H9 (cell line): ENCODE measurements at regions not wholly inside any gene's neighbourhood (a gene's known extent, or its start where the extent isn't known, plus 50 kb on each side); places are given as distances from the start of the nearest gene placed in this dataset.

ENCODE experiments used
- DNase-seq: peaks from one replicate; pipeline ENCODE4 v3.0.0-alpha.2; 2017
- H2AFZ ChIP-seq: one replicate; pipeline ENCODE4 v1.6.1; 2013; ENCODE audit warnings: mild to moderate bottlenecking, low read length, control low read depth, moderate library complexity
- H2AK5ac ChIP-seq: 2 replicates; pipeline ENCODE4 v1.6.1; 2013; ENCODE audit warnings: low read length, control low read depth, mixed read lengths; ENCODE audit not compliant: insufficient read length
- H2BK120ac ChIP-seq: one replicate; pipeline ENCODE4 v1.6.1; 2013; ENCODE audit warnings: low read depth, mild to moderate bottlenecking, low read length, control low read depth, inconsistent platforms; ENCODE audit not compliant: poor library complexity, severe bottlenecking
- H2BK12ac ChIP-seq: 2 replicates; pipeline ENCODE4 v1.6.1; 2013; ENCODE audit warnings: low read length, control low read depth, mixed read lengths, low read depth; ENCODE audit not compliant: insufficient read length
- H2BK15ac ChIP-seq: 2 replicates; pipeline ENCODE4 v1.6.1; 2013; ENCODE audit warnings: low read depth, low read length, control low read depth
- H2BK20ac ChIP-seq: one replicate; pipeline ENCODE4 v1.6.1; 2013; ENCODE audit warnings: low read depth, mild to moderate bottlenecking, low read length, control low read depth, inconsistent platforms; ENCODE audit not compliant: poor library complexity, severe bottlenecking
- H2BK5ac ChIP-seq: 2 replicates; pipeline ENCODE4 v1.6.1; 2013; ENCODE audit warnings: low read length, control low read depth, mixed read lengths; ENCODE audit not compliant: insufficient read length
- H3K14ac ChIP-seq: 2 replicates; pipeline ENCODE4 v1.6.1; 2013; ENCODE audit warnings: low read length, control low read depth; ENCODE audit not compliant: insufficient read depth
- H3K18ac ChIP-seq: 2 replicates; pipeline ENCODE4 v1.6.1; 2013; ENCODE audit warnings: low read depth, mild to moderate bottlenecking, mixed read lengths, low read length, control low read depth; ENCODE audit not compliant: insufficient read length
- H3K23ac ChIP-seq: 2 replicates; pipeline ENCODE4 v1.6.1; 2013; ENCODE audit warnings: low read length, control low read depth, mixed read lengths, low read depth; ENCODE audit not compliant: insufficient read length
- H3K23me2 ChIP-seq: 2 replicates; pipeline ENCODE4 v1.6.1; 2013; ENCODE audit warnings: low read depth, mild to moderate bottlenecking, mixed read lengths, low read length, control low read depth; ENCODE audit not compliant: insufficient read length, poor library complexity, severe bottlenecking
- H3K27ac ChIP-seq: 2 replicates; pipeline ENCODE4 v1.5.1; 2013; ENCODE audit warnings: low read length, control low read depth, mixed read lengths, low read depth; ENCODE audit not compliant: insufficient read length
- H3K27me3 ChIP-seq: 2 replicates; pipeline ENCODE4 v1.6.1; 2013; ENCODE audit warnings: low read length, control low read depth, inconsistent platforms; ENCODE audit not compliant: insufficient read depth
- H3K4ac ChIP-seq: 2 replicates; pipeline ENCODE4 v1.6.1; 2013; ENCODE audit warnings: low read depth, mild to moderate bottlenecking, control low read depth, inconsistent platforms, low read length, moderate library complexity
- H3K4me1 ChIP-seq: 2 replicates; pipeline ENCODE4 v1.6.1; 2013; ENCODE audit warnings: low read length, control low read depth, inconsistent platforms; ENCODE audit not compliant: insufficient read depth
- H3K4me2 ChIP-seq: 2 replicates; pipeline ENCODE4 v1.6.1; 2013; ENCODE audit warnings: low read length, control low read depth, mixed read lengths; ENCODE audit not compliant: insufficient read length, insufficient read depth
- H3K56ac ChIP-seq: 2 replicates; pipeline ENCODE4 v1.6.1; 2013; ENCODE audit warnings: low read depth, mild to moderate bottlenecking, mixed read lengths, low read length, control low read depth; ENCODE audit not compliant: insufficient read length
- H3K79me1 ChIP-seq: 2 replicates; pipeline ENCODE4 v1.6.1; 2013; ENCODE audit warnings: low read depth, mild to moderate bottlenecking, moderate library complexity, low read length, control low read depth, inconsistent platforms; ENCODE audit not compliant: insufficient read depth, poor library complexity, severe bottlenecking
- H3K79me2 ChIP-seq: 2 replicates; pipeline ENCODE4 v1.6.1; 2013; ENCODE audit warnings: low read length, control low read depth, inconsistent platforms; ENCODE audit not compliant: insufficient read depth
- H3K9ac ChIP-seq: 2 replicates; pipeline ENCODE4 v1.6.1; 2013; ENCODE audit warnings: low read length, control low read depth, mixed read lengths; ENCODE audit not compliant: insufficient read length; ENCODE audit errors: extremely low read depth
- H3K9me3 ChIP-seq: one replicate; pipeline ENCODE4 v1.6.1; 2013; ENCODE audit warnings: low read depth, low read length, inconsistent platforms; ENCODE audit not compliant: control insufficient read depth
- H3T11ph ChIP-seq: one replicate; pipeline ENCODE4 v1.6.1; 2013; ENCODE audit warnings: mild to moderate bottlenecking, low read length, control low read depth, inconsistent platforms
- H4K20me1 ChIP-seq: one replicate; pipeline ENCODE4 v1.6.1; 2013; ENCODE audit not compliant: control insufficient read depth, insufficient read length, insufficient read depth
- H4K5ac ChIP-seq: 2 replicates; pipeline ENCODE4 v1.6.1; 2013; ENCODE audit warnings: low read depth, mild to moderate bottlenecking, mixed read lengths, low read length, control low read depth; ENCODE audit not compliant: insufficient read length
- H4K8ac ChIP-seq: replicated peaks from 2 replicates; pipeline ENCODE4 v1.6.1; 2013; ENCODE audit warnings: low read length, control low read depth, mixed read lengths, low read depth; ENCODE audit not compliant: insufficient read length
- H4K91ac ChIP-seq: 2 replicates; pipeline ENCODE4 v1.6.1; 2013; ENCODE audit warnings: low read depth, mild to moderate bottlenecking, moderate library complexity, mixed read lengths, low read length, control low read depth; ENCODE audit not compliant: insufficient read length
- H3K27ac Mint-ChIP-seq, 3 experiments: 2 replicates in 2 of 3; 3 replicates in 1 of 3; pipeline ENCODE4 v1.8.0; 2020 to 2021; ENCODE audit warnings: mixed read lengths in 3 of 3, mild to moderate bottlenecking in 1 of 3, moderate library complexity in 1 of 3
- H3K27me3 Mint-ChIP-seq: 2 replicates; pipeline ENCODE4 v1.8.0; 2021; ENCODE audit warnings: low read depth, mild to moderate bottlenecking, moderate library complexity, mixed read lengths
- H3K36me3 Mint-ChIP-seq, 3 experiments: 2 replicates in 2 of 3; 3 replicates in 1 of 3; pipeline ENCODE4 v1.8.0; 2020 to 2021; ENCODE audit warnings: low read depth in 3 of 3, mixed read lengths in 3 of 3; ENCODE audit not compliant: insufficient read depth in 1 of 3
- H3K4me1 Mint-ChIP-seq, 2 experiments: 2 replicates each; pipeline ENCODE4 v1.8.0; 2020; ENCODE audit warnings: mixed read lengths in 2 of 2
- H3K4me3 Mint-ChIP-seq, 2 experiments: 2 replicates in 1 of 2; 3 replicates in 1 of 2; pipeline ENCODE4 v1.8.0; 2020 to 2021; ENCODE audit warnings: mild to moderate bottlenecking in 2 of 2, mixed read lengths in 2 of 2, moderate library complexity in 1 of 2
- H3K9me3 Mint-ChIP-seq, 2 experiments: 2 replicates in 1 of 2; 3 replicates in 1 of 2; pipeline ENCODE4 v1.8.0; 2020; ENCODE audit warnings: mild to moderate bottlenecking in 2 of 2, mixed read lengths in 2 of 2, moderate library complexity in 1 of 2
- WGBS: extraction: QIAGEN DNeasy Blood & Tissue Kit; methylation state at CpG from one replicate; pipeline ENCODE4 v1.1.7; 2013; ENCODE audit warnings: missing lambda C conversion rate, low lambda C conversion rate, mixed read lengths; ENCODE audit not compliant: insufficient read length; ENCODE audit errors: extremely low coverage; 5-methylcytosine and 5-hydroxymethylcytosine counted together
- TF ChIP-seq, protein P1 (sequence below): fragments of 200-600 bp; sonication (generic); conservative IDR thresholded peaks from 3 replicates; pipeline ENCODE4 v1.8.0; 2021; ENCODE audit warnings: antibody characterized with exemption, mild to moderate bottlenecking

GRCh38 chr7:119037941-119038340 lies 813.4 kb downstream of the ANKRD7 start:
- Histone ChIP-seq H3K18ac (no peak overlapping the region), H4K8ac (no peak overlapping the region), H2BK5ac (no peak overlapping the region), H3K4me2 (no peak overlapping the region), H3K27me3 (no peaks in the 10 kb centered on the region), H3K9ac (no peak overlapping the region), H3K4me1 (no peaks in the 10 kb centered on the region), H3K23ac (no peak overlapping the region), H2AK5ac (no peak overlapping the region), H3K79me1 (no peaks in the 10 kb centered on the region), H2BK20ac (no peak overlapping the region), H4K20me1 (no peaks in the 10 kb centered on the region), H3K56ac (no peak overlapping the region), H2BK12ac (no peak overlapping the region), H4K5ac (no peak overlapping the region), H2BK15ac (no peak overlapping the region), H2AFZ (no peak overlapping the region), H3K4ac (no peak overlapping the region), H3K9me3 (no peaks in the 10 kb centered on the region), H3K79me2 (no peaks in the 10 kb centered on the region), H3T11ph (no peak overlapping the region), H2BK120ac (no peak overlapping the region), H3K27ac (no peak overlapping the region), H3K23me2 (no peaks in the 10 kb centered on the region), H3K14ac (no peak overlapping the region), H4K91ac (no peak overlapping the region)
- no peak overlapping the region for H3K27ac Mint-ChIP-seq
- peaks cover 0 to 6% (median 4%) of the 10 kb centered on the region in 3 experiments; a peak in 5 of 7 replicates for H3K36me3 Mint-ChIP-seq
- no peak overlapping the region for H3K4me3 Mint-ChIP-seq
- H3K9me3 Mint-ChIP-seq, result peaks cover 4 to 6% of the 10 kb centered on the region in 2 experiments; a peak in 4 of 5 replicates
- DNase-seq, result no peak
- TF ChIP-seq, protein P1, sequence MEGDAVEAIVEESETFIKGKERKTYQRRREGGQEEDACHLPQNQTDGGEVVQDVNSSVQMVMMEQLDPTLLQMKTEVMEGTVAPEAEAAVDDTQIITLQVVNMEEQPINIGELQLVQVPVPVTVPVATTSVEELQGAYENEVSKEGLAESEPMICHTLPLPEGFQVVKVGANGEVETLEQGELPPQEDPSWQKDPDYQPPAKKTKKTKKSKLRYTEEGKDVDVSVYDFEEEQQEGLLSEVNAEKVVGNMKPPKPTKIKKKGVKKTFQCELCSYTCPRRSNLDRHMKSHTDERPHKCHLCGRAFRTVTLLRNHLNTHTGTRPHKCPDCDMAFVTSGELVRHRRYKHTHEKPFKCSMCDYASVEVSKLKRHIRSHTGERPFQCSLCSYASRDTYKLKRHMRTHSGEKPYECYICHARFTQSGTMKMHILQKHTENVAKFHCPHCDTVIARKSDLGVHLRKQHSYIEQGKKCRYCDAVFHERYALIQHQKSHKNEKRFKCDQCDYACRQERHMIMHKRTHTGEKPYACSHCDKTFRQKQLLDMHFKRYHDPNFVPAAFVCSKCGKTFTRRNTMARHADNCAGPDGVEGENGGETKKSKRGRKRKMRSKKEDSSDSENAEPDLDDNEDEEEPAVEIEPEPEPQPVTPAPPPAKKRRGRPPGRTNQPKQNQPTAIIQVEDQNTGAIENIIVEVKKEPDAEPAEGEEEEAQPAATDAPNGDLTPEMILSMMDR, result no peak
- H3K4me1 Mint-ChIP-seq, result no peaks in the 10 kb centered on the region
- no peaks in the 10 kb centered on the region for H3K27me3 Mint-ChIP-seq
- WGBS, result no CpG with 5 or more reads among the region's 2 CpGs
